HepG2 (cell line): ENCODE measurements at regions not wholly inside any gene's neighbourhood (a gene's known extent, or its start where the extent isn't known, plus 50 kb on each side); places are given as distances from the start of the nearest gene placed in this dataset.

Experiments
- EP300 ChIP-seq, 3 experiments: sonication (generic) in 1 of 3; formaldehyde crosslinking in 1 of 3; IDR thresholded peaks; 2 replicates each; pipeline versions ENCODE4 v1.5.1 to v1.6.1; 2011 to 2020; ENCODE audit warnings: low read depth in 2 of 3, low read length in 2 of 3, borderline replicate concordance in 1 of 3, improper control_type of control experiment in 1 of 3, mild to moderate bottlenecking in 1 of 3, missing genetic modification reagents in 1 of 3, moderate library complexity in 1 of 3
- SETDB1 ChIP-seq: sonication (generic); formaldehyde crosslinking; IDR thresholded peaks from 2 replicates; pipeline ENCODE4 v1.5.1; 2020; ENCODE audit warnings: missing genetic modification reagents, mild to moderate bottlenecking, borderline replicate concordance
- TAF1 ChIP-seq: sonication (generic); formaldehyde crosslinking; IDR thresholded peaks from 2 replicates; pipeline ENCODE4 v1.4.0; 2020; ENCODE audit warnings: missing genetic modification reagents
- ZBTB20 ChIP-seq: sonication (generic); formaldehyde crosslinking; IDR thresholded peaks from 2 replicates; pipeline ENCODE4 v1.8.1; 2023; ENCODE audit warnings: missing genetic modification reagents, low read depth, mild to moderate bottlenecking, borderline replicate concordance
- ZBTB38 ChIP-seq: sonication (generic); formaldehyde crosslinking; IDR thresholded peaks from 2 replicates; pipeline ENCODE4 v1.5.1; 2020; ENCODE audit warnings: mild to moderate bottlenecking, missing genetic modification reagents
- ZNF143 ChIP-seq: sonication (generic); formaldehyde crosslinking; IDR thresholded peaks from 2 replicates; pipeline ENCODE4 v1.4.0; 2020; ENCODE audit warnings: missing genetic modification reagents
- ZNF263 ChIP-seq: sonication (generic); formaldehyde crosslinking; IDR thresholded peaks from 2 replicates; pipeline ENCODE4 v1.4.0; 2020; ENCODE audit warnings: missing genetic modification reagents
- TF ChIP-seq, protein P1 (sequence below): sonication (generic); formaldehyde crosslinking; IDR thresholded peaks from 2 replicates; pipeline ENCODE4 v1.5.0; 2020; ENCODE audit warnings: mild to moderate bottlenecking, missing genetic modification reagents, moderate library complexity

GRCh38 chr2:64325852-64326577 is 127.9 kb upstream of the LGALSL start:
- TF ChIP-seq ZBTB20 (CRISPR knock-in tag) (no peak), SETDB1 (no peak), EP300 (IDR thresholded peaks at IDR 0.05; ENCODE audit: low read depth in 2 of 2, low read length in 2 of 2) (no peak), EP300 (CRISPR knock-in tag; IDR thresholded peaks at IDR 0.05; ENCODE audit: borderline replicate concordance) (no peak), TAF1 (no peak), ZBTB38 (no peak), ZNF143 (CRISPR knock-in tag) (no peak), ZNF263 (CRISPR knock-in tag) (no peak)
- TF ChIP-seq, protein P1, sequence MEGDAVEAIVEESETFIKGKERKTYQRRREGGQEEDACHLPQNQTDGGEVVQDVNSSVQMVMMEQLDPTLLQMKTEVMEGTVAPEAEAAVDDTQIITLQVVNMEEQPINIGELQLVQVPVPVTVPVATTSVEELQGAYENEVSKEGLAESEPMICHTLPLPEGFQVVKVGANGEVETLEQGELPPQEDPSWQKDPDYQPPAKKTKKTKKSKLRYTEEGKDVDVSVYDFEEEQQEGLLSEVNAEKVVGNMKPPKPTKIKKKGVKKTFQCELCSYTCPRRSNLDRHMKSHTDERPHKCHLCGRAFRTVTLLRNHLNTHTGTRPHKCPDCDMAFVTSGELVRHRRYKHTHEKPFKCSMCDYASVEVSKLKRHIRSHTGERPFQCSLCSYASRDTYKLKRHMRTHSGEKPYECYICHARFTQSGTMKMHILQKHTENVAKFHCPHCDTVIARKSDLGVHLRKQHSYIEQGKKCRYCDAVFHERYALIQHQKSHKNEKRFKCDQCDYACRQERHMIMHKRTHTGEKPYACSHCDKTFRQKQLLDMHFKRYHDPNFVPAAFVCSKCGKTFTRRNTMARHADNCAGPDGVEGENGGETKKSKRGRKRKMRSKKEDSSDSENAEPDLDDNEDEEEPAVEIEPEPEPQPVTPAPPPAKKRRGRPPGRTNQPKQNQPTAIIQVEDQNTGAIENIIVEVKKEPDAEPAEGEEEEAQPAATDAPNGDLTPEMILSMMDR (CRISPR knock-in tag) = no peak
